HEK293 (cell line): ENCODE measurements at regions not wholly inside any gene's neighbourhood (a gene's known extent, or its start where the extent isn't known, plus 50 kb on each side); places are given as distances from the start of the nearest gene placed in this dataset.

Experiments
- CTCF ChIA-PET: fragments of 350-600 bp; formaldehyde crosslinking; extraction: SDS; loops from one replicate; lab custom pipeline; 2021; ENCODE audit warnings: antibody characterized with exemption; lab: Yijun Ruan, JAX
- POLR2A ChIA-PET: fragments of 300-600 bp; formaldehyde crosslinking; extraction: SDS; loops from one replicate; lab custom pipeline; 2020; ENCODE audit warnings: antibody characterized with exemption, inconsistent platforms; lab: Yijun Ruan, JAX
- H3K27ac ChIP-seq: fragments of 200-500 bp; sonication (Bioruptor generic); 2 replicates; pipeline ENCODE4 v1.5.1; 2014; ENCODE audit warnings: low read depth, low read length, control low read depth, inconsistent platforms; ENCODE audit errors: extremely low read depth
- H3K36me3 ChIP-seq, 2 experiments: fragments of 200-500 bp in 1 of 2; sonication (Bioruptor generic) in 1 of 2; 1 replicate in 1 of 2; 2 replicates in 1 of 2; pipeline ENCODE4 v1.5.1; 2014 to 2017; ENCODE audit warnings: inconsistent platforms in 2 of 2, low read length in 2 of 2; ENCODE audit not compliant: control insufficient read depth in 2 of 2, insufficient read depth in 1 of 2
- H3K4me1 ChIP-seq: fragments of 200-500 bp; sonication (Bioruptor generic); 2 replicates; pipeline ENCODE4 v1.5.1; 2014; ENCODE audit warnings: mild to moderate bottlenecking, low read length, inconsistent platforms; ENCODE audit not compliant: control insufficient read depth, insufficient read depth
- H3K4me3 ChIP-seq: 2 replicates; pipeline ENCODE4 v1.5.1; 2011; ENCODE audit warnings: low read depth, mild to moderate bottlenecking, control low read depth, low read length, moderate library complexity
- H3K9me3 ChIP-seq: fragments of 200-500 bp; sonication (Bioruptor generic); 2 replicates; pipeline ENCODE4 v1.5.1; 2014; ENCODE audit warnings: low read depth, low read length, inconsistent platforms; ENCODE audit not compliant: control insufficient read depth, insufficient read depth
- BCL11B ChIP-seq: fragments of 450-650 bp; formaldehyde crosslinking; IDR thresholded peaks from 2 replicates; pipeline ENCODE4 v1.5.1; 2016; ENCODE audit warnings: low read depth, missing biosample characterization, missing genetic modification characterization
- GLIS1 ChIP-seq: fragments of 450-650 bp; formaldehyde crosslinking; IDR thresholded peaks from 2 replicates; pipeline ENCODE4 v1.5.1; 2016; ENCODE audit warnings: missing biosample characterization, missing genetic modification characterization
- HOXA7 ChIP-seq: sonication (generic); formaldehyde crosslinking; IDR thresholded peaks from 2 replicates; pipeline ENCODE4 v1.8.1; 2022; ENCODE audit warnings: missing genetic modification reagents, borderline replicate concordance
- SETDB1 ChIP-seq: IDR thresholded peaks from one replicate; pipeline ENCODE4 v1.6.1; 2017; ENCODE audit warnings: mild to moderate bottlenecking, low read length, moderate library complexity, mixed read lengths; ENCODE audit not compliant: insufficient read length
- SP2 ChIP-seq: fragments of 450-650 bp; formaldehyde crosslinking; IDR thresholded peaks from 2 replicates; pipeline ENCODE4 v1.5.1; 2016; ENCODE audit warnings: missing biosample characterization, missing genetic modification characterization
- ZBTB48 ChIP-seq: fragments of 450-650 bp; formaldehyde crosslinking; IDR thresholded peaks from 2 replicates; pipeline ENCODE4 v1.5.1; 2016; ENCODE audit warnings: missing biosample characterization, missing genetic modification characterization
- ZIC2 ChIP-seq: fragments of 450-650 bp; formaldehyde crosslinking; IDR thresholded peaks from 2 replicates; pipeline ENCODE4 v1.5.1; 2016; ENCODE audit warnings: missing biosample characterization, missing genetic modification characterization
- ZNF19 ChIP-seq: fragments of 450-650 bp; formaldehyde crosslinking; IDR thresholded peaks from 2 replicates; pipeline ENCODE4; 2016; ENCODE audit warnings: missing biosample characterization, missing genetic modification characterization, low read depth
- ZNF2 ChIP-seq: fragments of 450-650 bp; formaldehyde crosslinking; IDR thresholded peaks from 2 replicates; pipeline ENCODE4 v1.5.1; 2016; ENCODE audit warnings: missing biosample characterization, missing genetic modification characterization
- ZNF248 ChIP-seq: fragments of 450-650 bp; formaldehyde crosslinking; IDR thresholded peaks from 2 replicates; pipeline ENCODE4 v1.5.1; 2017; ENCODE audit warnings: missing biosample characterization, missing genetic modification characterization
- ZNF623 ChIP-seq: fragments of 450-650 bp; formaldehyde crosslinking; IDR thresholded peaks from 2 replicates; pipeline ENCODE4 v1.5.1; 2016; ENCODE audit warnings: missing biosample characterization, missing genetic modification characterization
- ZNF701 ChIP-seq: fragments of 450-650 bp; formaldehyde crosslinking; IDR thresholded peaks from 2 replicates; pipeline ENCODE4 v1.5.1; 2016; ENCODE audit warnings: missing biosample characterization, missing genetic modification characterization
- ZNF777 ChIP-seq: fragments of 450-650 bp; formaldehyde crosslinking; IDR thresholded peaks from 2 replicates; pipeline ENCODE4 v1.5.1; 2017; ENCODE audit warnings: missing biosample characterization, missing genetic modification characterization, borderline replicate concordance
- TF ChIP-seq, protein P1 (sequence below): fragments of 450-650 bp; formaldehyde crosslinking; IDR thresholded peaks from 2 replicates; pipeline ENCODE4 v1.5.1; 2017; ENCODE audit warnings: missing biosample characterization, missing genetic modification characterization
- TF ChIP-seq, protein P2 (sequence below): fragments of 450-650 bp; formaldehyde crosslinking; IDR thresholded peaks from 2 replicates; pipeline ENCODE4 v1.5.1; 2016; ENCODE audit warnings: missing biosample characterization, missing genetic modification characterization, borderline replicate concordance

- TF ChIP-seq ZNF623 (tag by site-specific recombination): no peak
- TF ChIP-seq ZNF777 (tag by site-specific recombination): no peak
- TF ChIP-seq BCL11B (tag by site-specific recombination): no peak
- TF ChIP-seq, all 188 proteins: peak for 0
Measured at GRCh38 chr5:133680830-133681565, 68.7 kb upstream of the FSTL4 start (continued).

GRCh38 chr5:133679534-133679933, 67.2 kb upstream of the FSTL4 start:
- Histone ChIP-seq H3K27ac (no peak overlapping the region), H3K4me3 (no peak overlapping the region), H3K9me3 (no peaks in the 10 kb centered on the region), H3K36me3 (no peaks in the 10 kb centered on the region), H3K4me1 (no peaks in the 10 kb centered on the region)
- peak; percentile 74 for TF ChIP-seq GLIS1 (tag by site-specific recombination)
- TF ChIP-seq, protein P1, sequence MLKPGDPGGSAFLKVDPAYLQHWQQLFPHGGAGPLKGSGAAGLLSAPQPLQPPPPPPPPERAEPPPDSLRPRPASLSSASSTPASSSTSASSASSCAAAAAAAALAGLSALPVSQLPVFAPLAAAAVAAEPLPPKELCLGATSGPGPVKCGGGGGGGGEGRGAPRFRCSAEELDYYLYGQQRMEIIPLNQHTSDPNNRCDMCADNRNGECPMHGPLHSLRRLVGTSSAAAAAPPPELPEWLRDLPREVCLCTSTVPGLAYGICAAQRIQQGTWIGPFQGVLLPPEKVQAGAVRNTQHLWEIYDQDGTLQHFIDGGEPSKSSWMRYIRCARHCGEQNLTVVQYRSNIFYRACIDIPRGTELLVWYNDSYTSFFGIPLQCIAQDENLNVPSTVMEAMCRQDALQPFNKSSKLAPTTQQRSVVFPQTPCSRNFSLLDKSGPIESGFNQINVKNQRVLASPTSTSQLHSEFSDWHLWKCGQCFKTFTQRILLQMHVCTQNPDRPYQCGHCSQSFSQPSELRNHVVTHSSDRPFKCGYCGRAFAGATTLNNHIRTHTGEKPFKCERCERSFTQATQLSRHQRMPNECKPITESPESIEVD (tag by site-specific recombination): no peak
- peak; percentile 39; the same call in 1 of the 2 replicates for TF ChIP-seq ZIC2 (tag by site-specific recombination)
- CTCF ChIA-PET: no interaction called here
- POLR2A ChIA-PET: interaction anchor here (0.6 kb wide), 1 partner anchor 315 kb away, joined by 3 read pairs; no protein-coding TSS in a partner anchor

GRCh38 chr5:133675376-133676154, 63.2 kb upstream of the FSTL4 start:
- POLR2A ChIA-PET: no interaction called here
- no peaks in the 10 kb centered on the region for H3K4me1 ChIP-seq
- no peak overlapping the region for H3K27ac ChIP-seq
- CTCF ChIA-PET: no interaction called here
- H3K36me3 ChIP-seq: no peaks in the 10 kb centered on the region
- TF ChIP-seq ZBTB48 (tag by site-specific recombination): no peak
- TF ChIP-seq ZNF19 (tag by site-specific recombination): no peak
- no peak for TF ChIP-seq SETDB1
- TF ChIP-seq, protein P2, sequence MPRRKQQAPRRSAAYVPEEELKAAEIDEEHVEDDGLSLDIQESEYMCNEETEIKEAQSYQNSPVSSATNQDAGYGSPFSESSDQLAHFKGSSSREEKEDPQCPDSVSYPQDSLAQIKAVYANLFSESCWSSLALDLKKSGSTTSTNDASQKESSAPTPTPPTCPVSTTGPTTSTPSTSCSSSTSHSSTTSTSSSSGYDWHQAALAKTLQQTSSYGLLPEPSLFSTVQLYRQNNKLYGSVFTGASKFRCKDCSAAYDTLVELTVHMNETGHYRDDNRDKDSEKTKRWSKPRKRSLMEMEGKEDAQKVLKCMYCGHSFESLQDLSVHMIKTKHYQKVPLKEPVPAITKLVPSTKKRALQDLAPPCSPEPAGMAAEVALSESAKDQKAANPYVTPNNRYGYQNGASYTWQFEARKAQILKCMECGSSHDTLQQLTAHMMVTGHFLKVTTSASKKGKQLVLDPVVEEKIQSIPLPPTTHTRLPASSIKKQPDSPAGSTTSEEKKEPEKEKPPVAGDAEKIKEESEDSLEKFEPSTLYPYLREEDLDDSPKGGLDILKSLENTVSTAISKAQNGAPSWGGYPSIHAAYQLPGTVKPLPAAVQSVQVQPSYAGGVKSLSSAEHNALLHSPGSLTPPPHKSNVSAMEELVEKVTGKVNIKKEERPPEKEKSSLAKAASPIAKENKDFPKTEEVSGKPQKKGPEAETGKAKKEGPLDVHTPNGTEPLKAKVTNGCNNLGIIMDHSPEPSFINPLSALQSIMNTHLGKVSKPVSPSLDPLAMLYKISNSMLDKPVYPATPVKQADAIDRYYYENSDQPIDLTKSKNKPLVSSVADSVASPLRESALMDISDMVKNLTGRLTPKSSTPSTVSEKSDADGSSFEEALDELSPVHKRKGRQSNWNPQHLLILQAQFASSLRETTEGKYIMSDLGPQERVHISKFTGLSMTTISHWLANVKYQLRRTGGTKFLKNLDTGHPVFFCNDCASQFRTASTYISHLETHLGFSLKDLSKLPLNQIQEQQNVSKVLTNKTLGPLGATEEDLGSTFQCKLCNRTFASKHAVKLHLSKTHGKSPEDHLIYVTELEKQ: no peak
- no peak for TF ChIP-seq ZNF2
- no peak for TF ChIP-seq HOXA7 (CRISPR knock-in tag)
- no peak for TF ChIP-seq ZNF701 (tag by site-specific recombination)
- no peak for TF ChIP-seq SP2 (tag by site-specific recombination)
- TF ChIP-seq ZNF248 (tag by site-specific recombination): no peak
- no peak overlapping the region for H3K4me3 ChIP-seq
- H3K9me3 ChIP-seq: no peaks in the 10 kb centered on the region
